MM.1S (cell line): ENCODE measurements at regions not wholly inside any gene's neighbourhood (a gene's known extent, or its start where the extent isn't known, plus 50 kb on each side); places are given as distances from the start of the nearest gene placed in this dataset.

Source experiments
- EZH2 ChIP-seq: fragments of 300-600 bp; sonication (generic); optimal IDR thresholded peaks from 2 replicates; pipeline ENCODE3; 2017; ENCODE audit warnings: low read depth, mild to moderate bottlenecking, antibody characterized with exemption, low read length, mixed read lengths
- TF ChIP-seq, protein P1 (sequence below): fragments of 300-600 bp; sonication (generic); IDR thresholded peaks from 2 replicates; pipeline ENCODE4 v1.5.1; 2016; ENCODE audit warnings: antibody characterized with exemption, low read length, mixed read lengths

DNA sequence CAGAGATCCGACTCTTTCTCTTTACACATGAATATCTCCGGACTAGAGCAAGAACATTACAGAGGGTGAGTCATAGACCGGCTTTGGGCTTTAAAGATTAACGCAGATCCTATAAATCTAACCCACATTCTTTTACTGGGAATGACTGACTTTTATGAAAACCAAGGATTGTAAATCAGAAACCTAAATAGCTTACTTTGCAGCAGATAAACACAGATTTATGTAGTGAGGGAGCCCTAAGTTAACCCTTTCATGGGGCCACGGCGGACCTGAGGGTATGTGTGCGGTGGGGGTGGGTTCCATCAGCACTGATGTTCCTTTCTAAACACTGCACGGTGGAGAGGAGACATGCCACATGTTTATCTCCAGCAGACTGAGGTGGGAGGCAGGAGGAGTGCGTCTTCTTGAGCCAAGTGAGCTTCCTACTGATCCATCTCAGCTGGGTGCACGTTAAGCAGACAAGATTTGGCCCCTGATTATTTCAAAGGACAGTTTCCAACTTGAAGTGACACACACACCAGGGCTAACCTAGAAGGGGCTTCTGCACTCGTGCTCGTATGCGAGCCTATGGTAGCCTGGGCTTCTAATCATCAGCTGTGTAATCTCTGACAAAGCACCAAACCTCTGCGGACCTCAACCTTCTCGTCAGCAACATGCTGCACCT lies 127.6 kb downstream of the WDR11 start:
- TF ChIP-seq, protein P1, sequence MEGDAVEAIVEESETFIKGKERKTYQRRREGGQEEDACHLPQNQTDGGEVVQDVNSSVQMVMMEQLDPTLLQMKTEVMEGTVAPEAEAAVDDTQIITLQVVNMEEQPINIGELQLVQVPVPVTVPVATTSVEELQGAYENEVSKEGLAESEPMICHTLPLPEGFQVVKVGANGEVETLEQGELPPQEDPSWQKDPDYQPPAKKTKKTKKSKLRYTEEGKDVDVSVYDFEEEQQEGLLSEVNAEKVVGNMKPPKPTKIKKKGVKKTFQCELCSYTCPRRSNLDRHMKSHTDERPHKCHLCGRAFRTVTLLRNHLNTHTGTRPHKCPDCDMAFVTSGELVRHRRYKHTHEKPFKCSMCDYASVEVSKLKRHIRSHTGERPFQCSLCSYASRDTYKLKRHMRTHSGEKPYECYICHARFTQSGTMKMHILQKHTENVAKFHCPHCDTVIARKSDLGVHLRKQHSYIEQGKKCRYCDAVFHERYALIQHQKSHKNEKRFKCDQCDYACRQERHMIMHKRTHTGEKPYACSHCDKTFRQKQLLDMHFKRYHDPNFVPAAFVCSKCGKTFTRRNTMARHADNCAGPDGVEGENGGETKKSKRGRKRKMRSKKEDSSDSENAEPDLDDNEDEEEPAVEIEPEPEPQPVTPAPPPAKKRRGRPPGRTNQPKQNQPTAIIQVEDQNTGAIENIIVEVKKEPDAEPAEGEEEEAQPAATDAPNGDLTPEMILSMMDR = no peak
- TF ChIP-seq EZH2 = no peak
